ENCODE measurements at regions not wholly inside any gene's neighbourhood (a gene's known extent, or its start where the extent isn't known, plus 50 kb on each side); places are given as distances from the start of the nearest gene placed in this dataset.

DNA sequence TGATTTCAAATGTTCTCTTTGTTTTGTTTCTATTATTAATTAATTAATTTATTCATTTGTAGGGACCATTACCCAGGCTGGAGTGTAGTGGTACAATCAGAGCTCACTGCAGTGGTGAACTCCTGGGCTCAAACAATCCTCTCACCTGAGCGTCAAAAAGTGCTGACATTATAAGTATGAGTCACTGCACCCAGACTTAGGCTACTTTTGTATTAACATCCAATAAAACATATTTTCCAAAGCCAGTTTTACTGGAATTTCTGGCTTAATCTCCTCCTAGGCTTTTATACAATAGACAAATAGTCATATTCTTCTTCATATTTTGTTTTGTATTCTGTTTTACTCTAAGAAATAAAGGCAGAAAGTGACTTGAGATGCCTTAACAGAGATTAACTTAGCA lies 749.6 kb downstream of the SLC16A7 start:
- Histone ChIP-seq H3K27ac (no peak overlapping the region), H3K27me3 (no peaks in the 10 kb centered on the region), H3K4me3 (no peak overlapping the region), H3K9ac (ENCODE audit: low read depth in 2 of 2, low read length in 2 of 2) (no peak overlapping the region), H3K9me3 (no peaks in the 10 kb centered on the region), H3K36me3 (no peaks in the 10 kb centered on the region), H3K4me1 (no peaks in the 10 kb centered on the region)
- TF ChIP-seq, protein P1, sequence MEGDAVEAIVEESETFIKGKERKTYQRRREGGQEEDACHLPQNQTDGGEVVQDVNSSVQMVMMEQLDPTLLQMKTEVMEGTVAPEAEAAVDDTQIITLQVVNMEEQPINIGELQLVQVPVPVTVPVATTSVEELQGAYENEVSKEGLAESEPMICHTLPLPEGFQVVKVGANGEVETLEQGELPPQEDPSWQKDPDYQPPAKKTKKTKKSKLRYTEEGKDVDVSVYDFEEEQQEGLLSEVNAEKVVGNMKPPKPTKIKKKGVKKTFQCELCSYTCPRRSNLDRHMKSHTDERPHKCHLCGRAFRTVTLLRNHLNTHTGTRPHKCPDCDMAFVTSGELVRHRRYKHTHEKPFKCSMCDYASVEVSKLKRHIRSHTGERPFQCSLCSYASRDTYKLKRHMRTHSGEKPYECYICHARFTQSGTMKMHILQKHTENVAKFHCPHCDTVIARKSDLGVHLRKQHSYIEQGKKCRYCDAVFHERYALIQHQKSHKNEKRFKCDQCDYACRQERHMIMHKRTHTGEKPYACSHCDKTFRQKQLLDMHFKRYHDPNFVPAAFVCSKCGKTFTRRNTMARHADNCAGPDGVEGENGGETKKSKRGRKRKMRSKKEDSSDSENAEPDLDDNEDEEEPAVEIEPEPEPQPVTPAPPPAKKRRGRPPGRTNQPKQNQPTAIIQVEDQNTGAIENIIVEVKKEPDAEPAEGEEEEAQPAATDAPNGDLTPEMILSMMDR (IDR thresholded peaks at IDR 0.05), result no peak
- DNase-seq, result no peak
- intact Hi-C loops (cut with DNase I), result no loop called here

DNA sequence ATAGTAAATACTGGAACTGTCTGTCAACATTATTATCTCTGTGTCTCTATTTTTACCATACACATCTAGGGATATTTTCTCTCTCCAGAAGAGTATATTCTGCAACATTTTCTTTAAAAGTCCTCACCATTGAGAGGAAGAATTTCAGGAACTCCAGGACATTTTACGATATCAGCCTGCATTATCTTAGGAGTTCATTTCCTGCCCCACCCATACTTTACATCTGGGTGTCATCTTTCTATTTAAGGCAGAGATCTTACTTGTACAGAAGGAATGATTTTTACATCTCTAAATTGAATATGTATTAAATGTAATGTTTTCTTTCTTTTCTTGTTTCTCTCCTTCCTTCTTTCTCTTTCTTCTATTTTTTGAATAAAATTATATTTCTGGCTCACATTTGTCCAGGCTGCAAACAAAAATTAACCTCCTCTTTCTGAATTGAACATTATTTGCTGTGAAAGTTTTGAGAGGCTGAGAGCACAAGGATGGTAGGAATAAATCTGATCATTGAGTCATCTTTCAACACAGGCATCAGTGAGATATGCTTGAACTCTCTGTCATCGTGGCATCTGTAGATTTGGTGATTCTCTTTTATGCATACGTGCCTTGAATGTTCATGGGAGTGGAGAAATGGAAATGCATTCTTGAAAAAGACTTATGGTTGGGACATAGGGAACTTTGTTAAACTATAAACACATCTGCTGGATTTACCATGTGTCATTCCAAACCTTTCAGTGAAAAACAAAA lies 753.6 kb downstream of the SLC16A7 start:
- Histone ChIP-seq H3K9me3 (no peaks in the 10 kb centered on the region), H3K4me1 (no peaks in the 10 kb centered on the region), H3K9ac (ENCODE audit: low read depth in 2 of 2, low read length in 2 of 2) (no peak overlapping the region), H3K4me3 (no peak overlapping the region), H3K36me3 (no peaks in the 10 kb centered on the region), H3K27me3 (no peaks in the 10 kb centered on the region), H3K27ac (no peak overlapping the region)
- no peak for DNase-seq
- intact Hi-C loops (cut with DNase I), result no loop called here
- TF ChIP-seq, protein P1 (IDR thresholded peaks at IDR 0.05), result no peak

DNA sequence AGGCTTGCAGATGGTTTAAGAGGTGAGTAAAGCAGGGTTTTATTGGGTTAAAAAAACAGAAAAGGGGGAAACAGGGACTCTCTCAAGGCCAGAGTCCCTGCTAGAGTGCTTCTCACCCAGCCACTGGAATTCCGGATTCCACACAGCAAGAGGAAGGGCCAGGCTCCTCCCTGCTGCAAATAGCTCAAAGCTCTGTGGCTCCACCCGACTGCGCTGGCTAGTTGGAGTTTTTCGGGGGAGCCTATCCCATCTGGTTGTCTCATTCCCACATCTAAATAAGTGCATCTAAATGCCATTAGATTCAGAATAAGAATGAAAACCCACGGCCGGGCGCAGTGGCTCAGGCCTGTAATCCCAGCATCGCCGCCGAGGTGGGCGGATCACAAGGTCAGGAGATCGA lies 791.5 kb downstream of the SLC16A7 start:
- Histone ChIP-seq H3K4me1 (no peaks in the 10 kb centered on the region), H3K9me3 (no peaks in the 10 kb centered on the region), H3K27ac (no peak overlapping the region), H3K27me3 (no peaks in the 10 kb centered on the region), H3K4me3 (no peak overlapping the region), H3K9ac (ENCODE audit: low read depth in 2 of 2, low read length in 2 of 2) (no peak overlapping the region), H3K36me3 (no peaks in the 10 kb centered on the region)
- DNase-seq, result no peak
- TF ChIP-seq, protein P1 (IDR thresholded peaks at IDR 0.05), result no peak
- intact Hi-C loops (cut with DNase I), result no loop called here

DNA sequence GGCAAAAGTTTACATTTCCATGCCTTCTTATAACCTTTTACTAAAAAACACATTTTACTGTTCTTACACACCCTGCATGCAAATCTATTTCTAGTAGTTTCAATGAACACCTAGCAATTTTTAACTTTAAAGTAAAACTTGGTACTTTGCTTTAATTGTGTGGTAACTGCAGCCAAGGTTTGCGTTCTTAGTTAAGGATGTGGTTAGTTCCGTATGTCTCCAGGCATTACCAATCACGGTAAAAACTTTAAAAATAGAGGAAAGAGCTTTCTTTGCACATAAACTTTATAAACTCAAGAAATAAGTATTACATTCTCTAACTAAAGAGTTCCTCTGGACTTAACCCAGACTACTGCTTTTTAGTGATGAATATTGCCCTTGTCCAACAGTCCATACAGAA lies 795.2 kb downstream of the SLC16A7 start:
- TF ChIP-seq, protein P1 (IDR thresholded peaks at IDR 0.05), result no peak
- Histone ChIP-seq H3K9ac (ENCODE audit: low read depth in 2 of 2, low read length in 2 of 2) (no peak overlapping the region), H3K27me3 (no peaks in the 10 kb centered on the region), H3K36me3 (no peaks in the 10 kb centered on the region), H3K4me1 (no peaks in the 10 kb centered on the region), H3K9me3 (no peaks in the 10 kb centered on the region), H3K27ac (no peak overlapping the region), H3K4me3 (no peak overlapping the region)
- no peak for DNase-seq
- intact Hi-C loops (cut with DNase I), result no loop called here

DNA sequence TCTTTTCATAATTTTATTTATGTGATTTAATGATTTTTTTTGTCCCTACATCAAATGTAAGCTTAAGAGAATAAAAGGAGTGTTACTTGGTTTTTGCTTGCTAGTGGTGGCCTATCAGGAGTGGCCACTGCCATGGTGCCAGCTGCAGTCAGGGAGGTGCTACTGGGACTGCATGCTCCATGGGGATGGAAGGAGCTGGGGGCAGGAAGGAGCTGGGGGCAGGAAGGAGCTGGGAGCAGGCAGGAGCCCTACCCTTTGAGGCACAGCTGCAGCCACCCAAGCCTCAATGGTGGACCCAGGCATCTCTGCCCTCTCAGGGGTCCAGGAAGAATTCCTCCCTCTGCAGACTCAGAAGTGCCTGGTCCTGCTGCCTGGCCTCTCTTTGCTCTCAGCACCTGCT lies 796.0 kb downstream of the SLC16A7 start:
- H3K4me3 ChIP-seq, result no peak overlapping the region
- H3K27me3 ChIP-seq, result no peaks in the 10 kb centered on the region
- intact Hi-C loops (cut with DNase I), result no loop called here
- H3K4me1 ChIP-seq, result no peaks in the 10 kb centered on the region
- no peaks in the 10 kb centered on the region for H3K36me3 ChIP-seq
- H3K9me3 ChIP-seq, result no peaks in the 10 kb centered on the region
- H3K27ac ChIP-seq, result no peak overlapping the region
- no peak overlapping the region for H3K9ac ChIP-seq (ENCODE audit: low read depth in 2 of 2, low read length in 2 of 2)
- TF ChIP-seq, protein P1 (IDR thresholded peaks at IDR 0.05), result no peak
- no peak for DNase-seq

Measured in colonic mucosa (tissue), 4 donors.